NAMALWA (cell line): ENCODE measurements at regions not wholly inside any gene's neighbourhood (a gene's known extent, or its start where the extent isn't known, plus 50 kb on each side); places are given as distances from the start of the nearest gene placed in this dataset.

Source experiments
- DNase-seq: peaks from one replicate; pipeline ENCODE4 v3.0.0-alpha.2; 2015; ENCODE audit warnings: low spot score

- DNase-seq = no peak
Observed at GRCh38 chr13:62997696-62998095, 1582.0 kb upstream of the PCDH20 start.

GRCh38 chr13:62997038-62997599 is 1581.5 kb upstream of the PCDH20 start:
- no peak for DNase-seq

- no peak for DNase-seq
Observed at GRCh38 chr13:62973804-62974203, 1558.2 kb upstream of the PCDH20 start.

GRCh38 chr13:62964522-62964921 is 1548.9 kb upstream of the PCDH20 start:
- no peak for DNase-seq

GRCh38 chr13:62960723-62961122 is 1545.1 kb upstream of the PCDH20 start:
- DNase-seq = no peak

GRCh38 chr13:62933809-62934208 is 1518.2 kb upstream of the PCDH20 start:
- no peak for DNase-seq

GRCh38 chr13:62932256-62932883 is 1516.7 kb upstream of the PCDH20 start:
- no peak for DNase-seq

GRCh38 chr13:62931853-62932252 is 1516.2 kb upstream of the PCDH20 start:
- DNase-seq = no peak

GRCh38 chr13:62924395-62924794 is 1508.7 kb upstream of the PCDH20 start:
- DNase-seq = no peak

- no peak for DNase-seq
Observed at GRCh38 chr13:62920159-62920558, 1504.5 kb upstream of the PCDH20 start.

- no peak for DNase-seq
Observed at GRCh38 chr13:62919491-62919890, 1503.8 kb upstream of the PCDH20 start.

GRCh38 chr13:62910541-62911060 is 1495.0 kb upstream of the PCDH20 start:
- DNase-seq = no peak

GRCh38 chr13:62908321-62908720 is 1492.7 kb upstream of the PCDH20 start:
- no peak for DNase-seq

GRCh38 chr13:62906896-62907295 is 1491.2 kb upstream of the PCDH20 start:
- DNase-seq = no peak

- DNase-seq = no peak
Observed at GRCh38 chr13:62906469-62906868, 1490.8 kb upstream of the PCDH20 start.

- no peak for DNase-seq
Observed at GRCh38 chr13:62887046-62887445, 1471.4 kb upstream of the PCDH20 start.

GRCh38 chr13:62879071-62879470 is 1463.4 kb upstream of the PCDH20 start:
- no peak for DNase-seq

- no peak for DNase-seq
Observed at GRCh38 chr13:62875118-62875640, 1459.5 kb upstream of the PCDH20 start.

- DNase-seq = no peak
Observed at GRCh38 chr13:62850331-62850730, 1434.7 kb upstream of the PCDH20 start.

- DNase-seq = no peak
Observed at GRCh38 chr13:62847520-62847919, 1431.9 kb upstream of the PCDH20 start.

- no peak for DNase-seq
Observed at GRCh38 chr13:62846302-62846701, 1430.7 kb upstream of the PCDH20 start.

GRCh38 chr13:62839338-62839737 is 1423.7 kb upstream of the PCDH20 start:
- DNase-seq = no peak

- DNase-seq = no peak
Observed at GRCh38 chr13:62838929-62839328, 1423.3 kb upstream of the PCDH20 start.

GRCh38 chr13:62837895-62838294 is 1422.2 kb upstream of the PCDH20 start:
- no peak for DNase-seq
